ENCODE measurements at regions not wholly inside any gene's neighbourhood (a gene's known extent, or its start where the extent isn't known, plus 50 kb on each side); places are given as distances from the start of the nearest gene placed in this dataset.

- TF ChIP-seq, protein P1, sequence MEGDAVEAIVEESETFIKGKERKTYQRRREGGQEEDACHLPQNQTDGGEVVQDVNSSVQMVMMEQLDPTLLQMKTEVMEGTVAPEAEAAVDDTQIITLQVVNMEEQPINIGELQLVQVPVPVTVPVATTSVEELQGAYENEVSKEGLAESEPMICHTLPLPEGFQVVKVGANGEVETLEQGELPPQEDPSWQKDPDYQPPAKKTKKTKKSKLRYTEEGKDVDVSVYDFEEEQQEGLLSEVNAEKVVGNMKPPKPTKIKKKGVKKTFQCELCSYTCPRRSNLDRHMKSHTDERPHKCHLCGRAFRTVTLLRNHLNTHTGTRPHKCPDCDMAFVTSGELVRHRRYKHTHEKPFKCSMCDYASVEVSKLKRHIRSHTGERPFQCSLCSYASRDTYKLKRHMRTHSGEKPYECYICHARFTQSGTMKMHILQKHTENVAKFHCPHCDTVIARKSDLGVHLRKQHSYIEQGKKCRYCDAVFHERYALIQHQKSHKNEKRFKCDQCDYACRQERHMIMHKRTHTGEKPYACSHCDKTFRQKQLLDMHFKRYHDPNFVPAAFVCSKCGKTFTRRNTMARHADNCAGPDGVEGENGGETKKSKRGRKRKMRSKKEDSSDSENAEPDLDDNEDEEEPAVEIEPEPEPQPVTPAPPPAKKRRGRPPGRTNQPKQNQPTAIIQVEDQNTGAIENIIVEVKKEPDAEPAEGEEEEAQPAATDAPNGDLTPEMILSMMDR (IDR thresholded peaks at IDR 0.05) = no peak
- H3K36me3 Mint-ChIP-seq (ENCODE audit: low read depth) = no peaks in the 10 kb centered on the region
- H3K27me3 Mint-ChIP-seq (ENCODE audit: low read depth, poor library complexity) = peaks cover 19% of the 10 kb centered on the region
- H3K4me1 Mint-ChIP-seq = no peaks in the 10 kb centered on the region
- DNase-seq = no peak
- H3K27ac Mint-ChIP-seq = no peak overlapping the region
- no peaks in the 10 kb centered on the region for H3K9me3 Mint-ChIP-seq
- no peak overlapping the region for H3K4me3 Mint-ChIP-seq
Observed at GRCh38 chr13:109857325-109857724, 70.9 kb upstream of the IRS2 start.

- H3K27me3 Mint-ChIP-seq (ENCODE audit: low read depth, poor library complexity) = peaks cover 19% of the 10 kb centered on the region
- DNase-seq = no peak
- no peak overlapping the region for H3K27ac Mint-ChIP-seq
- H3K36me3 Mint-ChIP-seq (ENCODE audit: low read depth) = no peaks in the 10 kb centered on the region
- H3K4me3 Mint-ChIP-seq = no peak overlapping the region
- no peaks in the 10 kb centered on the region for H3K9me3 Mint-ChIP-seq
- H3K4me1 Mint-ChIP-seq = no peaks in the 10 kb centered on the region
- TF ChIP-seq, protein P1 (IDR thresholded peaks at IDR 0.05) = no peak
Observed at GRCh38 chr13:109856350-109856749, 70.0 kb upstream of the IRS2 start.

GRCh38 chr13:109853153-109853552, 66.8 kb upstream of the IRS2 start:
- TF ChIP-seq, protein P1 (IDR thresholded peaks at IDR 0.05) = no peak
- Mint-ChIP-seq H3K36me3 (ENCODE audit: low read depth) (no peaks in the 10 kb centered on the region), H3K9me3 (no peaks in the 10 kb centered on the region), H3K27me3 (ENCODE audit: low read depth, poor library complexity) (peaks cover 23% of the 10 kb centered on the region), H3K4me1 (peaks cover 6% of the 10 kb centered on the region), H3K27ac (no peak overlapping the region), H3K4me3 (no peak overlapping the region)
- DNase-seq = no peak

DNA sequence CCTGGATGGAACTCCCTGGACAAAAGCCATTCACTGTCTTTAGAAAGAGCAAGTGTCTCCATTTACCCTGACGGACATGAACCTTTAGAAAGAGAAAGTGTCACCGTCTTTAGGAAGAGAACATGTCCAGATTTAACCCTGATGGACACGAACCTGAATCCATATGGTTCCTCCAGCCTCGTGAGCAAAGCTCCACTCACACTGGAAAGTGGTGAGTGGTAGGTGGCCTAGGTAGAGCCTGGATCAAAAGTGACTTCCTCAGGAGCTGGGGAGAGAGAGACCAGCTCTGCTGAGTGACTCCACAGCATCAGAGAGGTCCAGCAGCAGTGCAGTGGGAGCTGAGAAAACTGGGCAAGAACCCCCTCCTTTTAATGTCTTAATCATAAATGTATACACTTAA, 59.8 kb upstream of the IRS2 start:
- H3K9me3 Mint-ChIP-seq = no peaks in the 10 kb centered on the region
- H3K27ac Mint-ChIP-seq = no peak overlapping the region
- H3K27me3 Mint-ChIP-seq (ENCODE audit: low read depth, poor library complexity) = peaks cover 8% of the 10 kb centered on the region
- no peak overlapping the region for H3K4me3 Mint-ChIP-seq
- TF ChIP-seq, protein P1 (IDR thresholded peaks at IDR 0.05) = no peak
- no peak for DNase-seq
- H3K36me3 Mint-ChIP-seq (ENCODE audit: low read depth) = no peaks in the 10 kb centered on the region
- H3K4me1 Mint-ChIP-seq = peaks cover 34% of the 10 kb centered on the region

DNA sequence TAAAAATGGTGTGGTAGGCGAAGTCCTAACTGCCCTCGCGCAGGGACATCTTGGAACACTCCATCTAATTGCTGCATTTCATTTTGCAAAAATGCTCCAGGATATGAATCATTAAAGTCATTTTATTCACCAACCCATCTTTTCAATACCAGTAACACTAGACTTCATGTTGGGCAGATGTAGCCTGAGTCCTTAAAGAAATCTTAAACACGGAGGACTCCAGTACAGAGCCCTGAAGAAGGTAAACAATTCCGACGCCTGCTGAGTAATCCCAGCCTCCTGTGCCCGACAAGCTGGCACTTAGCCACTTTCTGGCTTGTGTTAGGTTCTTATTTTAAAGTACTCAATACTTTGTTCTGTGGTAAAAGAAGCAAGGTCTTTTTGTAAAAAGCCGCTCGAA, 58.0 kb upstream of the IRS2 start:
- no peaks in the 10 kb centered on the region for H3K36me3 Mint-ChIP-seq (ENCODE audit: low read depth)
- no peak for DNase-seq
- H3K27ac Mint-ChIP-seq = no peak overlapping the region
- H3K4me1 Mint-ChIP-seq = peaks cover 47% of the 10 kb centered on the region
- TF ChIP-seq, protein P1 (IDR thresholded peaks at IDR 0.05) = no peak
- H3K9me3 Mint-ChIP-seq = no peaks in the 10 kb centered on the region
- H3K27me3 Mint-ChIP-seq (ENCODE audit: low read depth, poor library complexity) = peaks cover 13% of the 10 kb centered on the region
- no peak overlapping the region for H3K4me3 Mint-ChIP-seq

- Mint-ChIP-seq H3K4me3 (no peak overlapping the region), H3K4me1 (peaks cover 43% of the 10 kb centered on the region), H3K27me3 (ENCODE audit: low read depth, poor library complexity) (peaks cover 13% of the 10 kb centered on the region), H3K36me3 (ENCODE audit: low read depth) (no peaks in the 10 kb centered on the region), H3K9me3 (no peaks in the 10 kb centered on the region), H3K27ac (no peak overlapping the region)
- no peak for DNase-seq
- TF ChIP-seq, protein P1 (IDR thresholded peaks at IDR 0.05) = no peak
Observed at GRCh38 chr13:109843695-109844094, 57.3 kb upstream of the IRS2 start.

Measured in nephron progenitor cell (in vitro differentiated cells).